Neuronal stem cell (in vitro differentiated cells): ENCODE measurements at regions not wholly inside any gene's neighbourhood (a gene's known extent, or its start where the extent isn't known, plus 50 kb on each side); places are given as distances from the start of the nearest gene placed in this dataset.
"Not testable (repeated sequence)": the region's sequence is repeated elsewhere in the genome, so short reads cannot be mapped to it uniquely, and the experiment has no call there.

ENCODE experiments used
- DNase-seq: peaks from one replicate; pipeline ENCODE4 v3.0.0-alpha.2; 2013; ENCODE audit warnings: low spot score
- H2AFZ ChIP-seq: one replicate; pipeline ENCODE4 v1.6.1; 2013; ENCODE audit warnings: mild to moderate bottlenecking, low read length, inconsistent platforms
- H2AK5ac ChIP-seq: 2 replicates; pipeline ENCODE4 v1.6.1; 2013; ENCODE audit warnings: low read depth, mild to moderate bottlenecking, inconsistent platforms, low read length, moderate library complexity, mixed read lengths
- H2BK120ac ChIP-seq: 2 replicates; pipeline ENCODE4 v1.6.1; 2013; ENCODE audit warnings: low read depth, mild to moderate bottlenecking, inconsistent platforms, low read length, moderate library complexity, mixed read lengths
- H2BK12ac ChIP-seq: one replicate; pipeline ENCODE4 v1.6.1; 2013; ENCODE audit warnings: low read length, inconsistent platforms
- H2BK15ac ChIP-seq: 2 replicates; pipeline ENCODE4 v1.6.1; 2013; ENCODE audit warnings: mild to moderate bottlenecking, low read length, inconsistent platforms, mixed read lengths
- H2BK5ac ChIP-seq: one replicate; pipeline ENCODE4 v1.6.1; 2013; ENCODE audit warnings: inconsistent platforms, mild to moderate bottlenecking, low read length, moderate library complexity
- H3K14ac ChIP-seq: one replicate; pipeline ENCODE4 v1.6.1; 2013; ENCODE audit warnings: low read length, inconsistent platforms
- H3K18ac ChIP-seq: 2 replicates; pipeline ENCODE4 v1.6.1; 2013; ENCODE audit warnings: low read length, inconsistent platforms
- H3K23ac ChIP-seq: 2 replicates; pipeline ENCODE4 v1.6.1; 2013; ENCODE audit warnings: low read depth, mild to moderate bottlenecking, mixed read lengths, low read length, inconsistent platforms; ENCODE audit not compliant: poor library complexity
- H3K27ac ChIP-seq: replicated peaks from 3 replicates; pipeline ENCODE4 v1.5.1; 2013; ENCODE audit warnings: low read length, inconsistent platforms
- H3K27me3 ChIP-seq, 3 experiments: 2 replicates each; pipeline ENCODE4 v1.6.1; 2013; ENCODE audit warnings: low read length in 3 of 3, mild to moderate bottlenecking in 2 of 3, inconsistent platforms in 1 of 3, low read depth in 1 of 3, mixed read lengths in 1 of 3, moderate library complexity in 1 of 3; ENCODE audit not compliant: control insufficient read depth in 3 of 3, insufficient read depth in 3 of 3
- H3K36me3 ChIP-seq, 2 donors: replicated peaks in 1 of 2; 2 replicates each; pipeline ENCODE4 v1.6.1; 2013; ENCODE audit warnings: low read length in 2 of 2; ENCODE audit not compliant: control insufficient read depth in 2 of 2, insufficient read depth in 2 of 2
- H3K4ac ChIP-seq: 2 replicates; pipeline ENCODE4 v1.6.1; 2013; ENCODE audit warnings: inconsistent platforms, mild to moderate bottlenecking, low read length, moderate library complexity
- H3K4me1 ChIP-seq, 2 donors: 1 replicate in 1 of 2; 2 replicates in 1 of 2; pipeline ENCODE4 v1.6.1; 2013; ENCODE audit warnings: low read length in 2 of 2, low read depth in 1 of 2; ENCODE audit not compliant: control insufficient read depth in 2 of 2, insufficient read depth in 1 of 2
- H3K4me2 ChIP-seq: one replicate; pipeline ENCODE4 v1.6.1; 2013; ENCODE audit warnings: mild to moderate bottlenecking, low read length, inconsistent platforms; ENCODE audit not compliant: insufficient read depth, poor library complexity, severe bottlenecking
- H3K4me3 ChIP-seq, 2 donors: 2 replicates each; pipeline ENCODE4 v1.5.1; 2013; ENCODE audit warnings: low read length in 2 of 2, mild to moderate bottlenecking in 2 of 2, inconsistent platforms in 1 of 2, moderate library complexity in 1 of 2
- H3K79me1 ChIP-seq: one replicate; pipeline ENCODE4 v1.6.1; 2013; ENCODE audit warnings: low read depth, mild to moderate bottlenecking, inconsistent platforms, low read length, moderate library complexity
- H3K9ac ChIP-seq: one replicate; pipeline ENCODE4 v1.6.1; 2013; ENCODE audit warnings: mild to moderate bottlenecking, low read depth, low read length, inconsistent platforms; ENCODE audit not compliant: poor library complexity
- H3K9me3 ChIP-seq, 2 donors: replicated peaks in 1 of 2; 2 replicates each; pipeline versions ENCODE3 to v1.6.1; 2013; ENCODE audit warnings: low read length in 2 of 2, mild to moderate bottlenecking in 2 of 2, inconsistent platforms in 1 of 2, low read depth in 1 of 2, mixed read lengths in 1 of 2, moderate library complexity in 1 of 2; ENCODE audit not compliant: control insufficient read depth in 2 of 2, insufficient read depth in 1 of 2
- H4K8ac ChIP-seq: one replicate; pipeline ENCODE4 v1.6.1; 2013; ENCODE audit warnings: low read depth, mild to moderate bottlenecking, inconsistent platforms, low read length, moderate library complexity
- H4K91ac ChIP-seq: one replicate; pipeline ENCODE4 v1.6.1; 2013; ENCODE audit warnings: low read length, low read depth, mild to moderate bottlenecking, inconsistent platforms; ENCODE audit not compliant: poor library complexity
- WGBS, 2 donors: extraction: QIAGEN DNeasy Blood & Tissue Kit; methylation state at CpG; one replicate each; pipeline ENCODE4 v1.1.7; 2013; ENCODE audit warnings: missing lambda C conversion rate in 2 of 2, mixed read lengths in 1 of 2; ENCODE audit not compliant: insufficient read length in 2 of 2, insufficient replicate concordance in 1 of 2; ENCODE audit errors: extremely low coverage in 2 of 2; 5-methylcytosine and 5-hydroxymethylcytosine counted together

DNA sequence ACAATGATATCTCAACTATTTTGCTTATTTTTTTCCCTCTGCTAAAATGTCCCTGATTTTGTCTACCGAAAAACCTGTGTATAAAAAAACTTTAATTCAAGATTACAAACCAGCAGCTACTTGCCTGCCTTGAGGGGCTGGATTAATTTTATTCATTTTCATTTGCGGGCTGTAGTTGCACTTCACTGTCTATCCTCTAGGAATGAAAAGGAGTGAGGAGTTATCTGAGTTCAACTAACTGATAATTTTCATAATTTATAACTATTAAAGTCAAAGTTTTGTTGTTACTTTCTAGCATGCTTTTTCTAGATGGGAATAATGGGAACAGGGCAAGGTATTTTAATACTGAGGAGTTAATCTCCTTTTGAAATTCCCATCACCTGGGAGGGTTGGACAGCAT is 50.3 kb upstream of the AGTPBP1 start:
- H2BK15ac ChIP-seq, H3K27me3 ChIP-seq, H3K9ac ChIP-seq, H4K8ac ChIP-seq, H3K23ac ChIP-seq, H3K18ac ChIP-seq, H3K14ac ChIP-seq, H3K4me3 ChIP-seq, H3K4me1 ChIP-seq, H3K79me1 ChIP-seq, H3K27ac ChIP-seq, H3K9me3 ChIP-seq, H2AFZ ChIP-seq, H4K91ac ChIP-seq, H2BK5ac ChIP-seq, DNase-seq, H3K4me2 ChIP-seq, H2AK5ac ChIP-seq, H3K36me3 ChIP-seq, H2BK12ac ChIP-seq, H3K4ac ChIP-seq, H2BK120ac ChIP-seq: not testable (repeated sequence)
- no CpG with 5 or more reads among the region's 2 CpGs for WGBS, 2 donors

DNA sequence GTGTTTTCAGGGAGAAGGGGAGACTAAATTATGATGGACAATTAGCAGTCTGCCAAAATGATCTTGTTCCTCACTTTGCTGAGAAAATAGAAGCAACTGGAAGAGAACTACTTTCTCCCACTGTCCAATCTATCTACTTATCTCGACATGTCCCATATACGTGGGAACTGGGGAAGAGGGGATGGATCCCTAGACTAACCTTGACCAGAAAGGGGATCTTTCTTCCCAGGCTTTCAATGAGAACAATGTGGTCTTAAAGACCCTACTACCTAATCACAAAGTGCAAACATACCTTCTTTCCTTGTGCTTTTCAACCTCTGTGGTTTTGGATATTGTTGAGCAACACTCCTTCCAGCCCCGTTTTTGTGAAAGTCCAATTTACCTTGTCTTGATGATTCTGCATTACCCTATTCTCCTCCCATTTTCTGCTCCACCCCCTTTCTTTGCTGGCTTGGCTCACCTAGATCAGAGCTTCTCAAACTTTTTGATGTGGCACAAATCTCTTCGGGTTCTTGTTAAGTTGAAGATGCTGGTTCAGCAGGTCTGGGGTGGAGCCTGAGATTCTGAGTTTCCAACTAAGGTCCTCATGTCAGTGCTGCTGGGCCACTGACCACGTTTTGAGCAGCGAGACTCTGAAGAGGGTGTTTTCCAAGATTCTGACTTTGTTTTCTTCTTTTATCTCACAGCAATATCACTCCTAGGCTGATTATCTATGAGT is 61.4 kb upstream of the AGTPBP1 start:
- H3K4ac ChIP-seq, H4K8ac ChIP-seq, H2BK15ac ChIP-seq, H3K79me1 ChIP-seq, H2AK5ac ChIP-seq, H3K14ac ChIP-seq, H3K27ac ChIP-seq, H3K27me3 ChIP-seq, H3K23ac ChIP-seq, H3K4me2 ChIP-seq, H2BK5ac ChIP-seq, H3K9me3 ChIP-seq, H3K4me1 ChIP-seq, H2BK120ac ChIP-seq, H2BK12ac ChIP-seq, H2AFZ ChIP-seq, H4K91ac ChIP-seq, DNase-seq, H3K9ac ChIP-seq, H3K18ac ChIP-seq, H3K4me3 ChIP-seq: not testable (repeated sequence)
- no CpG with 5 or more reads among the region's 6 CpGs for WGBS, 2 donors
- H3K36me3 ChIP-seq = peaks cover 0 to 11% of the 10 kb centered on the region in 2 donors

DNA sequence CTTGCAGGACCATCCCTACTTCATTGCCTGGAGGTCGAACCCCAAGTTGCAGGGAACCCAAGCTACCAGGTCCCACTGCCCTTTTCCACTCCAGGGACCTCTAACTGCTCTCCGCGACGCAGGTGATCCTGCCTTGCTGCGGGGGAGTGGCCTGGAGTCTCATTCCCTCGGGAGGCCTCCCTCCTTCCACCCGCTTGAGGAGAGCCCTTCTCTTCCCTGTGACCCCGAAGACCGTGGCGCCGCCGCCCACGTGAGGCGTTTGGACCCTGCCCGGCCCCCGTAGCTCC is 63.0 kb upstream of the AGTPBP1 start:
- H3K4me3 ChIP-seq = peak overlapping the region; percentile 74 to 76
- H2BK15ac ChIP-seq, H3K14ac ChIP-seq, H4K91ac ChIP-seq, H3K27me3 ChIP-seq, DNase-seq, H2BK5ac ChIP-seq, H3K23ac ChIP-seq, H2BK12ac ChIP-seq, H2AK5ac ChIP-seq, H3K9ac ChIP-seq, H3K9me3 ChIP-seq, H3K4ac ChIP-seq, H4K8ac ChIP-seq, H3K79me1 ChIP-seq, H3K4me1 ChIP-seq, H2BK120ac ChIP-seq: not testable (repeated sequence)
- H3K27ac ChIP-seq = peak overlapping the region; percentile 6
- H3K4me2 ChIP-seq = peak overlapping the region; percentile 37
- WGBS, 2 donors = no CpG with 5 or more reads among the region's 16 CpGs
- H3K36me3 ChIP-seq = peaks cover 0 to 27% of the 10 kb centered on the region in 2 donors
- peak overlapping the region; percentile 20 for H3K18ac ChIP-seq
- peak overlapping the region; percentile 96 for H2AFZ ChIP-seq

DNA sequence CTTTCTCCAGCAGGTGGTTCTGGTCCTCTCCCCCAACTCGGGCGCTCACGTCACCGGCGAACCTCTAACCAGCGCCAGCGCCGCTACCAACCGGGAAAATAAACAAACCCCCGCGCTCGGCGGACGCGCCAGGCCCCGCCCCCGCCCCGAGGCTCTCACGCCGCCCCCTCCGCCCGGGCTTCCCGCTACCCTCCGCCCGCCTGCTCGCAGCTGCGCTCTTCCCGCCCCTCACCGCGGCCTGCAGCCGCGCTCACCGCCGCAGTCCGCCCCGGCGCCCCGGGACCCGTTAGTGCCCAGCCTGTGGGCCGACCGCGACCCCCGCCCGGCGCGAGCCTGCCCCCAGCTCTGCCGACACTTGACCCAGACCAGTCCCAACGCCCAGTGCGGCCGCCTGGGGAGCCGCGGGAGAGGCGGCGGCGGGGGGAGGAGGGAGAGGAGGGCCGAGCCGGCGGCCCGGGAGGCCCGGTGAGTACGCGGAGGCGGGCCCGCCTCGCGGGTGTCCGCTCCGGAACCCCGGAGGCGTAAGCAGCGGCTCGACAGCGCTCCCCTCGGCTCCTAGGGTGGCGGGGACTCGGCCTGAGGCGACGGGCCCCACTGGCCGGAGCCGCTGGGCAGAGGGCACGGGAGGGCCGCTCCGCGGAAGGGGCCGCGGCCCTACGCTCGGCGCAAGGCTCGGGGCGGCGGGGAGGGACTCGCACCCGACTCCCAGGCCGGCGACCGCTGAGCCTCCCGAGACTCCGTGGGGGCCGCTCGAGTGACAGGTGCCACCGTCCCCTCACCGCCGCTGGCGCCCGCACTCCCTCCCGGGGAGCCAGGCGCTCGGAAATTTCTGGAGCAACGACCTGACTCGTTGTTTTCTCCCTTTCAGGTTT is 63.6 kb upstream of the AGTPBP1 start:
- H2AFZ ChIP-seq = peak overlapping the region; percentile 96
- not testable (repeated sequence) for H2BK12ac ChIP-seq, H4K8ac ChIP-seq, H3K9me3 ChIP-seq, H2AK5ac ChIP-seq, H3K79me1 ChIP-seq, H3K23ac ChIP-seq, H2BK15ac ChIP-seq, H3K27me3 ChIP-seq, H2BK120ac ChIP-seq, H4K91ac ChIP-seq, H3K14ac ChIP-seq, H3K4me1 ChIP-seq, H3K4ac ChIP-seq
- H3K4me3 ChIP-seq = peak overlapping the region; percentile 76 to 93
- peak overlapping the region; percentile 91 for H3K18ac ChIP-seq
- H3K27ac ChIP-seq = peak overlapping the region; percentile 72
- H3K36me3 ChIP-seq = peaks cover 0 to 27% of the 10 kb centered on the region in 2 donors
- peak overlapping the region; percentile 37 for H3K4me2 ChIP-seq
- peak overlapping the region; percentile 66 for H2BK5ac ChIP-seq
- WGBS, 2 donors = no CpG with 5 or more reads among the region's 111 CpGs
- DNase-seq = peak; percentile 70
- peak overlapping the region; percentile 78 for H3K9ac ChIP-seq
